RWPE2 (cell line): ENCODE measurements at regions not wholly inside any gene's neighbourhood (a gene's known extent, or its start where the extent isn't known, plus 50 kb on each side); places are given as distances from the start of the nearest gene placed in this dataset.

Experiments
- ATAC-seq: fragments of 200-7000 bp; cut with Tn5 transposase; 3 replicates; pipeline ENCODE4 v1.9.1; 2021; ENCODE audit warnings: low read depth
- DNase-seq: peaks from one replicate; pipeline ENCODE4 v3.0.0-alpha.2; 2020; ENCODE audit warnings: low spot score
- H3K27ac ChIP-seq: fragments of 450-650 bp; 2 replicates; pipeline ENCODE4 v1.5.1; 2017; ENCODE audit warnings: mild to moderate bottlenecking; ENCODE audit not compliant: poor library complexity, severe bottlenecking
- H3K27me3 ChIP-seq: fragments of 250-450 bp; sonication (Bioruptor Pico); 2 replicates; pipeline ENCODE4 v1.5.1; 2021; ENCODE audit warnings: mild to moderate bottlenecking, moderate library complexity; ENCODE audit not compliant: insufficient read depth, poor library complexity, severe bottlenecking
- H3K36me3 ChIP-seq: fragments of 250-450 bp; sonication (Bioruptor Pico); 2 replicates; pipeline ENCODE4 v1.5.1; 2020; ENCODE audit warnings: low read depth, mild to moderate bottlenecking, moderate library complexity
- H3K4me1 ChIP-seq: fragments of 250-450 bp; sonication (Bioruptor Pico); 2 replicates; pipeline ENCODE4 v1.5.1; 2021; ENCODE audit warnings: mild to moderate bottlenecking, moderate library complexity; ENCODE audit not compliant: insufficient read depth, poor library complexity, severe bottlenecking
- H3K4me3 ChIP-seq: fragments of 250-450 bp; sonication (Bioruptor Pico); 2 replicates; pipeline ENCODE4 v1.5.1; 2021; ENCODE audit warnings: mild to moderate bottlenecking, moderate library complexity; ENCODE audit not compliant: severe bottlenecking
- H3K9me3 ChIP-seq: fragments of 250-450 bp; sonication (Bioruptor Pico); 2 replicates; pipeline ENCODE4 v1.5.1; 2021; ENCODE audit warnings: mild to moderate bottlenecking, moderate library complexity; ENCODE audit not compliant: severe bottlenecking
- TF ChIP-seq, protein P1 (sequence below): fragments of 450-650 bp; IDR thresholded peaks from one replicate; pipeline ENCODE4 v1.5.1; 2017; ENCODE audit warnings: mild to moderate bottlenecking, moderate library complexity; ENCODE audit not compliant: poor library complexity, severe bottlenecking

DNA sequence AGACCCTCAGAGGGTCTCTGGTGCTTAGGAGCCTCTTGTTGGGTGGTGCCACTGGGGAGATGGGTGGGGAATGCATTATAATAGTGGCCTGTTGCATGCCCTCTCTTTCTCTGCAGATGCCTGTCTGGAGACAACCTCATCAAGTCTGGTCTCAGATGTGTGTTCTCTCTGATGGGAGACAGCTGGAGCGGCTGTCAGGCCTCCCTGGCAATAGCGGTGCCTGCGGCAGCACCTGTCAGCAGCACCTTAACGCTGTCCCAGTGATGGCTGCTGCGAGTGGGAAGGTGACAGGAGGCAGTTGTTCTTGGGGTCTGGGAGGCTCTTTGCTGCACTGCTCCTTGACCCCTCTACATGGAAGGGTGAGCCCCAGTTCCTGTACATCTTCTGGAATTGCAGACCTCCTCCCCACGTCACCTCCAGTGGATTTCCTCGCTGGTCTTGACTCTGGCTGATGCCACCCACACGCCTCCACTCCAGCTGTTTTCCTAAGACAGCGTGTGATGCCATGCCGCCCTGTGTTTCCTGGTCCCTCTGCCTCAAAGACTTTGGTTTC lies 63.3 kb upstream of the BLCAP start:
- TF ChIP-seq, protein P1, sequence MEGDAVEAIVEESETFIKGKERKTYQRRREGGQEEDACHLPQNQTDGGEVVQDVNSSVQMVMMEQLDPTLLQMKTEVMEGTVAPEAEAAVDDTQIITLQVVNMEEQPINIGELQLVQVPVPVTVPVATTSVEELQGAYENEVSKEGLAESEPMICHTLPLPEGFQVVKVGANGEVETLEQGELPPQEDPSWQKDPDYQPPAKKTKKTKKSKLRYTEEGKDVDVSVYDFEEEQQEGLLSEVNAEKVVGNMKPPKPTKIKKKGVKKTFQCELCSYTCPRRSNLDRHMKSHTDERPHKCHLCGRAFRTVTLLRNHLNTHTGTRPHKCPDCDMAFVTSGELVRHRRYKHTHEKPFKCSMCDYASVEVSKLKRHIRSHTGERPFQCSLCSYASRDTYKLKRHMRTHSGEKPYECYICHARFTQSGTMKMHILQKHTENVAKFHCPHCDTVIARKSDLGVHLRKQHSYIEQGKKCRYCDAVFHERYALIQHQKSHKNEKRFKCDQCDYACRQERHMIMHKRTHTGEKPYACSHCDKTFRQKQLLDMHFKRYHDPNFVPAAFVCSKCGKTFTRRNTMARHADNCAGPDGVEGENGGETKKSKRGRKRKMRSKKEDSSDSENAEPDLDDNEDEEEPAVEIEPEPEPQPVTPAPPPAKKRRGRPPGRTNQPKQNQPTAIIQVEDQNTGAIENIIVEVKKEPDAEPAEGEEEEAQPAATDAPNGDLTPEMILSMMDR = no peak
- Histone ChIP-seq H3K4me3 (no peak overlapping the region), H3K4me1 (no peaks in the 10 kb centered on the region), H3K27me3 (peaks cover 31% of the 10 kb centered on the region), H3K36me3 (no peaks in the 10 kb centered on the region), H3K9me3 (no peaks in the 10 kb centered on the region), H3K27ac (no peak overlapping the region)
- ATAC-seq (peak; percentile 33; the same call in 2 of the 3 replicates), DNase-seq (peak; percentile 64)

DNA sequence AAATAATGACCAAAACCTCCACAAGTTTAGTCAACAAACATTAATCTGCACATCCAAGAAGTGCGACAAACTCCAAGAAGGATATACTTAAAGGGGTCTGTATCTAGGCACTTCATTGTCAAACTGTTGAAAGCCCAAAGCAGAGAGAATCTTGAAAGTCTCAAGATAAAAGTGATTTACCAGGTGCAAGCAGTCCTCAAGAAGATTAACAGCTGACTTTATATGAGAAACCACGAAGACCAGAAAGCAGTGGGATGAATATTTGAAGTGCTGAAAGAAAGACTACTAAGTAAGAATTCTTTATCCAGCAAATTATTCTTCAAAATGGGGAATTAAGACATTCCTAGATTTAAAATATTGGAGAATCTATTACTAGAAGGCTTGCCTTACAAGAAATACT lies 58.4 kb upstream of the BLCAP start:
- no peak for ATAC-seq
- H3K27ac ChIP-seq = no peak overlapping the region
- DNase-seq = no peak
- H3K4me1 ChIP-seq = no peaks in the 10 kb centered on the region
- peaks cover 28% of the 10 kb centered on the region for H3K27me3 ChIP-seq
- TF ChIP-seq, protein P1 = no peak
- no peak overlapping the region for H3K4me3 ChIP-seq
- H3K9me3 ChIP-seq = no peaks in the 10 kb centered on the region
- no peaks in the 10 kb centered on the region for H3K36me3 ChIP-seq

DNA sequence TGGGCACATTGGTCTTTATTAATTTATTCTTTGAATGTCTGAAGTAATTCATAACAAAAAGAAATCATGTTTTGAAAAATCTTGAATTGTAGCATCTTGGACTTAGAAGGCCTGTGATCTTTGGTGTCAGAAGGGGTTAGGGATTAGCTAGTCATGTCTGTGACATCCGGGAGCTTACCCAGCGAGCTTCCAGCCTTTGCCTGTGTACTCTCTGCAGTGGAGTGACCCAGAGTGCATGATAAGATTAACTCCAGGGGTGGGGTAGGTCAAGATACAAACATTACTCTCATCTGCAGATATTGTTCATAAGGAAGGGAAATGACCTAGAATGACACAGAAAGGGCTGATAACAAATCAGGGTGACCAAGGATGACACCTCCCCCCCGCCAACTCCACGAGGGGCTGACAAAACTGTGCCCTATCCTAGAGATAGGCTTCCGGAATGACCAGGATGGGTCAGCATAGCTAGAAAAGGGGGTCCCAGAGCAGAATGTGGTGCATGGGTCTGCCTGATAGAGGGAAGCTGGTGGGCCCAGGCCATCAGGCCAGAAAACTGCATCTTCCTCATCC lies 56.6 kb upstream of the BLCAP start:
- no peaks in the 10 kb centered on the region for H3K36me3 ChIP-seq
- H3K4me1 ChIP-seq = no peaks in the 10 kb centered on the region
- peaks cover 23% of the 10 kb centered on the region for H3K27me3 ChIP-seq
- no peaks in the 10 kb centered on the region for H3K9me3 ChIP-seq
- H3K4me3 ChIP-seq = no peak overlapping the region
- TF ChIP-seq, protein P1 = no peak
- no peak overlapping the region for H3K27ac ChIP-seq
- peak; percentile 60 for DNase-seq
- no peak for ATAC-seq

- Histone ChIP-seq H3K4me1 (no peaks in the 10 kb centered on the region), H3K27me3 (peaks cover 12% of the 10 kb centered on the region), H3K4me3 (no peak overlapping the region), H3K9me3 (no peaks in the 10 kb centered on the region), H3K27ac (no peak overlapping the region), H3K36me3 (no peaks in the 10 kb centered on the region)
- peak; percentile 77 for DNase-seq
- ATAC-seq = no peak
- TF ChIP-seq, protein P1 = no peak
Measured at GRCh38 chr20:37581246-37581645, 53.6 kb upstream of the BLCAP start.

- H3K4me3 ChIP-seq = no peak overlapping the region
- H3K4me1 ChIP-seq = no peaks in the 10 kb centered on the region
- H3K36me3 ChIP-seq = no peaks in the 10 kb centered on the region
- peaks cover 15% of the 10 kb centered on the region for H3K27me3 ChIP-seq
- DNase-seq (no peak), ATAC-seq (no peak)
- no peak overlapping the region for H3K27ac ChIP-seq
- TF ChIP-seq, protein P1 = no peak
- H3K9me3 ChIP-seq = no peaks in the 10 kb centered on the region
Measured at GRCh38 chr20:37580069-37580468, 52.4 kb upstream of the BLCAP start.
